ENCODE measurements at regions not wholly inside any gene's neighbourhood (a gene's known extent, or its start where the extent isn't known, plus 50 kb on each side); places are given as distances from the start of the nearest gene placed in this dataset.
"Not testable (repeated sequence)": the region's sequence is repeated elsewhere in the genome, so short reads cannot be mapped to it uniquely, and the experiment has no call there.

DNA sequence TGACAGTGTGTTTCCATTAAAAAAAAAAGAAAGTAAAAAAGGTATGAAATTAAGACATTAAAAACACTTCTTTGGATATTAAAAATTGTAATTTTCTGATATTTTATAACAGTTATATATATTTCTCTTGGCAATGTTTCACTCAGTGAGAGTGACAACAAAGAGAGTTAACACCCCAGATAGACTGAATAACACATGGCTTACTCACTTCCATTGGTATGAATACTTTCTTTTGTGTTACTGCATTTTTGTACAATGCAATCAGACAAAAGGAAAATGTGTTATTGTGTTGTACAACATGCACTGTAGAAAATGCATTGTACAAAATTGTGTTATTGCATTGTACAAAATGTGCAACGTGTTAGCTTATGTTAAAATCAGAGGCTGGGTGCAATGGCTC is 676.6 kb upstream of the AMELY start:
- not testable (repeated sequence) for H3K4me1 Mint-ChIP-seq; H3K4me3 Mint-ChIP-seq; H3K9me3 Mint-ChIP-seq; ATAC-seq (replicated peaks); DNase-seq; H3K36me3 Mint-ChIP-seq; H3K27ac Mint-ChIP-seq; H3K27me3 Mint-ChIP-seq

GRCh38 chrY:7562541-7562940 is 651.0 kb upstream of the AMELY start:
- ATAC-seq (replicated peaks) (no peak), DNase-seq (no peak)
- H3K4me1 Mint-ChIP-seq: peaks cover 0 to 13% of the 10 kb centered on the region in 2 donors
- peaks cover 0 to 6% of the 10 kb centered on the region in 2 donors for H3K27me3 Mint-ChIP-seq
- H3K27ac Mint-ChIP-seq: no peak overlapping the region
- peaks cover 0 to 8% of the 10 kb centered on the region in 2 donors for H3K9me3 Mint-ChIP-seq
- H3K36me3 Mint-ChIP-seq: no peaks in the 10 kb centered on the region
- H3K4me3 Mint-ChIP-seq: no peak overlapping the region

- Mint-ChIP-seq H3K9me3 (peaks cover 0 to 6% of the 10 kb centered on the region in 2 donors), H3K4me1 (peaks cover 0 to 13% of the 10 kb centered on the region in 2 donors), H3K4me3 (no peak overlapping the region), H3K36me3 (no peaks in the 10 kb centered on the region), H3K27ac (no peak overlapping the region), H3K27me3 (no peaks in the 10 kb centered on the region)
- no peak for ATAC-seq (replicated peaks)
- DNase-seq: no peak
These were observed 646.1 kb upstream of the AMELY start for GRCh38 chrY:7557675-7558074.

DNA sequence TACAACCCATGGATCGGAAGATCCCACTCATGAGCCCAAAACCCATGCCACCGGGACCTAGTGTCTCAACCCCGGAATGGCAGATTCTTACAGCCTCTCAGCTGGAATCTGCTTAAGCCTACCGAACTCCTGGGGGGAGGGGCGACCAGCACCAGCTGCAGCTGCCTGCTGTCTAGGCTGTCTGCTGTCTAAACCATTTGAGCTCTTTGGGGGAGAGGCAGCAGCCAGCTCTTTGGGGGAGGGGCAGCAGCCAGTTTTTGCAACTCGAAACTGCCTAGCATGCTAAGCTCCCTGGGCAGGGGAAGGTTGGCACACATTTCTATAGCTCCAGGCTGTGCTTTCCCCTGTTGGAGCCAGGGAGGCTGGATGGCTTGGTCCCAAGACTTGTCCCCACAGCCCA is 643.5 kb upstream of the AMELY start:
- H3K9me3 Mint-ChIP-seq: peaks cover 0 to 9% of the 10 kb centered on the region in 2 donors
- H3K27me3 Mint-ChIP-seq: no peaks in the 10 kb centered on the region
- H3K36me3 Mint-ChIP-seq: peaks cover 0 to 1% of the 10 kb centered on the region in 2 donors
- no peak overlapping the region for H3K4me3 Mint-ChIP-seq
- ATAC-seq (replicated peaks) (no peak), DNase-seq (no peak)
- H3K27ac Mint-ChIP-seq: no peak overlapping the region
- no peaks in the 10 kb centered on the region for H3K4me1 Mint-ChIP-seq

DNA sequence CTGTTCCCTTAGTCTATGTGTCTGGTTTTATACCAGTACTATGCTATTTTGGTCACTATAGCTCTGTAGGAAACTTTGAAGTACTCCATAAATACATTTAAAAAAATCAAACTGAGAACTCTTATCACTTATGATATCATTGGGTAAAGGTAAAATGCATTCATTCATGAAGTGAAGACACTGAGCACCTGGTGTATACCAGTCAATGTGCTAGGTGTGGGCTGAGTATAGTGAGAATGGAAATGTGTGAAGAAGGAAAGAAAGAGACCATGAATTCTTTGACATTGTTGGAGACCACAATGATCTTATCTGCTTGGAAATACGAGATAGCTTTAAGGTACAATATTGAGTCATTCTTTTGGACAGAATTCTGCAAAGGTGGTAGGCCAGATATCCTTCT is 633.5 kb upstream of the AMELY start:
- DNase-seq (no peak), ATAC-seq (replicated peaks) (no peak)
- H3K36me3 Mint-ChIP-seq: no peaks in the 10 kb centered on the region
- H3K27me3 Mint-ChIP-seq: peaks cover 0 to 6% of the 10 kb centered on the region in 2 donors
- H3K4me1 Mint-ChIP-seq: no peaks in the 10 kb centered on the region
- no peak overlapping the region for H3K4me3 Mint-ChIP-seq
- no peaks in the 10 kb centered on the region for H3K9me3 Mint-ChIP-seq
- H3K27ac Mint-ChIP-seq: no peak overlapping the region

DNA sequence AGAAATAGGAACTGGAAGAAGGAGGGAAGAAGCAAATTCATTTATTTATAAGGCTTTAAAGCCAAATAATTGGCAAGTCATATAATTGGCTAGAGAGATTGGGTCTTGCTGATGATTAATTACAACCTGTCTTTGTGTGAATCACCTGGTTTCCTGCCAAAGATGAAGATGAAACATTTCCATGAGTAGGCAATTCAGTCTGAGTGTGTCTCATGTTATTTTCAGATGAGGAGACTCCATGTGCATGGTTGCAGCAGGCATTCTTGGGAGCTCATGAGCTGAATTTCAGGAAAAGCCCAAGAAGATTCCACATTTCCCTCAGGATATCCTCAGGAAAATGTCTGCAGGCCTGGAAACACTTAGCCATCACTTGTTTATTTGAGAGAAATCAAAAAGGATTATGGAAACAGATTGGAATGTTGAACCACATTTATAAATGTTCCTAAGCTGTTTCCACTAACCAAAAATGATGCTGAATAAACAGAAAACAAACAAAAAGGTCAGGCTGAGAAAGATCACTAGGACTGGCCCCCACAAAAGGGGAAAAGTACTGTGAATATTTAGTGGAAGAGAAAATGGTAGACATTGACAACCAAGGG is 632.7 kb upstream of the AMELY start:
- DNase-seq (no peak), ATAC-seq (replicated peaks) (no peak)
- Mint-ChIP-seq H3K36me3 (no peaks in the 10 kb centered on the region), H3K27ac (no peak overlapping the region), H3K27me3 (peaks cover 0 to 6% of the 10 kb centered on the region in 2 donors), H3K4me1 (no peaks in the 10 kb centered on the region), H3K4me3 (no peak overlapping the region), H3K9me3 (no peaks in the 10 kb centered on the region)

DNA sequence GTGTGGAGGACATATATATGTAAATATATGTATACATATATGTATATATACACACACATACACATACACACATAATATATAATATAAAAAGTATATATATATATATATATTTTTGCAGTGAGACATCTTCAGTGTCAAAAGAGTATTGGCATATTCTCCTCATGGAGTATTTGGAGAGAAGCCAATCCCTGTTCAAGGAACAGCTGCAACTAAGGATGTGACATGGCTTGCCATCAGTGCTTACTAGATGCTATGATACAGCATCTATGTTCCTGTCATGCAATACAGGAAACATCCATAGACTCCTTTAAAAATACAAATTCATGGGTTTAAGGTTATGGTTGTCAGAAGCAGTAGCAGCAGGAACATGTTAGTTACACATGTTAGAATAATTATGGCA is 632.0 kb upstream of the AMELY start:
- Mint-ChIP-seq H3K4me3 (no peak overlapping the region), H3K27me3 (peaks cover 0 to 6% of the 10 kb centered on the region in 2 donors), H3K36me3 (no peaks in the 10 kb centered on the region), H3K9me3 (no peaks in the 10 kb centered on the region), H3K27ac (no peak overlapping the region), H3K4me1 (no peaks in the 10 kb centered on the region)
- ATAC-seq (replicated peaks) (no peak), DNase-seq (no peak)

DNA sequence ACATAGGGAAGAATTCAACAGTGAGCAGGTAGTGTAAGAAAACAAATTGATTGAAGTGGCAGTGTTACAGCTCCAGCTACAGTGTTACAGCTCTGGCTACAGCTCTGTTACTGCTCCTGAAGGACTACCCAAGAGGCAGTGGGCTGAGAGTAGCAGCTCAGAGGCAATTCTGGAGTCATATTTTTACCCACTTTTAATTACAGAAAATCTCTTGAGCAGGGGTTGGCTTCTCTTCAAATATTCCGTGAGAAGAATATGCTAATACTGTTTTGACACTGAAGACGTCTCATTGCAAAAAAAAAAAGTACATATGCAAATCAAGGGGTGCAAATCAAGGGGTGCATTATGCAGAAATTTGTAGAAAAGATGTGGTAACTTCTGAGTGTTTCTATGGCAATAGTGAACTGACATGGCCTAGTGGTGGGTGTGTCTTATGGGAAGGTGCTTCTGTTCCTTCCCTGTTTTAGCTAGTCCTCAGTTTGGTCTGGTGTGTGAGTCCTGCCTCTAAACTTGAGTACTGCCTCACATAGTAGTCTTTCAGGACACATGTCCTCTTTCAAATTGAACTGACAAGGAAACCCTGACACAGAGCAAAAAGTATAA is 630.8 kb upstream of the AMELY start:
- no peaks in the 10 kb centered on the region for H3K4me1 Mint-ChIP-seq
- H3K36me3 Mint-ChIP-seq: no peaks in the 10 kb centered on the region
- no peak overlapping the region for H3K4me3 Mint-ChIP-seq
- H3K27ac Mint-ChIP-seq: no peak overlapping the region
- DNase-seq (no peak), ATAC-seq (replicated peaks) (no peak)
- H3K27me3 Mint-ChIP-seq: peaks cover 0 to 6% of the 10 kb centered on the region in 2 donors
- H3K9me3 Mint-ChIP-seq: no peaks in the 10 kb centered on the region

GRCh38 chrY:7529396-7529795 is 617.8 kb upstream of the AMELY start:
- DNase-seq (no peak), ATAC-seq (replicated peaks) (no peak)
- H3K27ac Mint-ChIP-seq: no peak overlapping the region
- H3K4me3 Mint-ChIP-seq: no peak overlapping the region
- H3K27me3 Mint-ChIP-seq: no peaks in the 10 kb centered on the region
- H3K9me3 Mint-ChIP-seq: no peaks in the 10 kb centered on the region
- no peaks in the 10 kb centered on the region for H3K4me1 Mint-ChIP-seq
- no peaks in the 10 kb centered on the region for H3K36me3 Mint-ChIP-seq

- H3K27ac Mint-ChIP-seq; H3K36me3 Mint-ChIP-seq; H3K4me3 Mint-ChIP-seq; H3K27me3 Mint-ChIP-seq; H3K9me3 Mint-ChIP-seq; DNase-seq; H3K4me1 Mint-ChIP-seq; ATAC-seq (replicated peaks): not testable (repeated sequence)
These were observed 616.0 kb upstream of the AMELY start for GRCh38 chrY:7527568-7527967.

DNA sequence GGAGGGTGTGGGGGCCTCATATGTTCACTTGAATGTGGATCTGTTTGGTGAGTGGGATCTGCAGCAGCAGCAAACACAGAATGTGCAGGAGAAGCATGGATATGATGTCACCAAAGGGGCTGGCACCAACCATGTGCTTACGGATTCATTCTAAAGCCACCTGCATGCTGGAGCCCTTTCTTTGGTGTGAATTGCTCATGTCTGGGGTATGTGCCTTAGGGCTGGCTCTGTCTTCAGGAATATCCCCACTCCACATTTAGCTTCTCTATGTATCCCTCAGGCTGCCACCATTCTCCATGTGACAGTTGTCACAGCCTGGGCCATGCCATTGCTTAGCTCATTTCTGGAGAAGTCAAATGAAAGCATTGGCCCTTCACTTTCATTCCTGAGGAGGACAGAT is 606.8 kb upstream of the AMELY start:
- Mint-ChIP-seq H3K4me3 (no peak overlapping the region), H3K36me3 (no peaks in the 10 kb centered on the region), H3K27ac (no peak overlapping the region), H3K9me3 (no peaks in the 10 kb centered on the region), H3K27me3 (no peaks in the 10 kb centered on the region), H3K4me1 (peaks cover 0 to 6% of the 10 kb centered on the region in 2 donors)
- DNase-seq (no peak), ATAC-seq (replicated peaks) (no peak)

DNA sequence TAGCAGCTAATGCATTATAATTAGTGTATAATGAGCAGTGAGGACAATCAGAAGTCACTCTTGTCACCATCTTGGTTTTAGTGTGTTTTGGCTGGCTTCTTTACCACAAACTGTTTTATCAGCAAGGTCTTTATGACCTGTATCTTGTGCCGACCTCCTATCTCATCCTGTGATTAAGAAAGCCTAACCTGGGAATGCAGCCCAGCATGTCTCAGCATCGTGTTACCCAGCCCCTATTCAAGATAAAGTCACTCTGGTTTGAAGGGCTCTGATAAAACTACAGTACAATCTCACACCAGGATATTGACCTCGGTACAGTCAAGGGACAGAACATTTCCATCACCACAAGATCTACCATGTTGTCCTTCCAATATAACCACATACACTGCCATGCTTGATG is 604.7 kb upstream of the AMELY start:
- no peaks in the 10 kb centered on the region for H3K9me3 Mint-ChIP-seq
- ATAC-seq (replicated peaks): no peak
- H3K27ac Mint-ChIP-seq: no peak overlapping the region
- H3K4me3 Mint-ChIP-seq: no peak overlapping the region
- no peak for DNase-seq
- peaks cover 0 to 6% of the 10 kb centered on the region in 2 donors for H3K4me1 Mint-ChIP-seq
- no peaks in the 10 kb centered on the region for H3K27me3 Mint-ChIP-seq
- H3K36me3 Mint-ChIP-seq: no peaks in the 10 kb centered on the region

DNA sequence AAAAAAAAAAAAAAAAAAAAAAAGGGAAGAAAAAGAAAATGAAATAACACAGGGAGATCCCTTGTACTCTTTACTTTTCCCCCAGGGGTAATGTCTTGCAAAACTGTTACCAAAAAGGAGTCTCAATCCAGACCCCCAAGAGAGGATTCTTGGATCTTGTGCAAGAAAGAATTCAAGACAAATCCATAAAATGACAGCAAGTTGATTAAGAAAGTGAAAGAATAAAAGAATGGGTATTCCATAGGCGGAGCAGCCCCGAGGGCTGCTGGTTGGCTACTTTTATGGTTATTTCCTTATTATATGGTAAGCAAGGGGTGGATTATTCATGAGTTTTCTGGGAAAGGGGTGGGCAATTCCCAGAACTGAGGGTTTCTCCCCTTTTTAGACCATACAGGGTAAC is 604.3 kb upstream of the AMELY start:
- no peak overlapping the region for H3K4me3 Mint-ChIP-seq
- peaks cover 0 to under 1% of the 10 kb centered on the region in 2 donors for H3K36me3 Mint-ChIP-seq
- ATAC-seq (replicated peaks) (no peak), DNase-seq (no peak)
- H3K27me3 Mint-ChIP-seq: no peaks in the 10 kb centered on the region
- H3K27ac Mint-ChIP-seq: no peak overlapping the region
- H3K4me1 Mint-ChIP-seq: peaks cover 0 to 6% of the 10 kb centered on the region in 2 donors
- H3K9me3 Mint-ChIP-seq: no peaks in the 10 kb centered on the region

GRCh38 chrY:7502896-7503295 is 591.3 kb upstream of the AMELY start:
- ATAC-seq (replicated peaks) (no peak), DNase-seq (no peak)
- Mint-ChIP-seq H3K36me3 (peaks cover 0 to 8% of the 10 kb centered on the region in 2 donors), H3K4me1 (no peaks in the 10 kb centered on the region), H3K9me3 (peaks cover 0 to 10% of the 10 kb centered on the region in 2 donors), H3K27me3 (peaks cover 0 to 31% of the 10 kb centered on the region in 2 donors), H3K27ac (no peak overlapping the region), H3K4me3 (no peak overlapping the region)

- Mint-ChIP-seq H3K27me3 (peaks cover 0 to 34% of the 10 kb centered on the region in 2 donors), H3K4me1 (no peaks in the 10 kb centered on the region), H3K9me3 (peaks cover 0 to 10% of the 10 kb centered on the region in 2 donors), H3K4me3 (no peak overlapping the region), H3K36me3 (peaks cover 0 to 10% of the 10 kb centered on the region in 2 donors), H3K27ac (no peak overlapping the region)
- ATAC-seq (replicated peaks): no peak
- DNase-seq: no peak
These were observed 589.7 kb upstream of the AMELY start for GRCh38 chrY:7501236-7501635.
